ENCODE measurements at regions not wholly inside any gene's neighbourhood (a gene's known extent, or its start where the extent isn't known, plus 50 kb on each side); places are given as distances from the start of the nearest gene placed in this dataset.

DNA sequence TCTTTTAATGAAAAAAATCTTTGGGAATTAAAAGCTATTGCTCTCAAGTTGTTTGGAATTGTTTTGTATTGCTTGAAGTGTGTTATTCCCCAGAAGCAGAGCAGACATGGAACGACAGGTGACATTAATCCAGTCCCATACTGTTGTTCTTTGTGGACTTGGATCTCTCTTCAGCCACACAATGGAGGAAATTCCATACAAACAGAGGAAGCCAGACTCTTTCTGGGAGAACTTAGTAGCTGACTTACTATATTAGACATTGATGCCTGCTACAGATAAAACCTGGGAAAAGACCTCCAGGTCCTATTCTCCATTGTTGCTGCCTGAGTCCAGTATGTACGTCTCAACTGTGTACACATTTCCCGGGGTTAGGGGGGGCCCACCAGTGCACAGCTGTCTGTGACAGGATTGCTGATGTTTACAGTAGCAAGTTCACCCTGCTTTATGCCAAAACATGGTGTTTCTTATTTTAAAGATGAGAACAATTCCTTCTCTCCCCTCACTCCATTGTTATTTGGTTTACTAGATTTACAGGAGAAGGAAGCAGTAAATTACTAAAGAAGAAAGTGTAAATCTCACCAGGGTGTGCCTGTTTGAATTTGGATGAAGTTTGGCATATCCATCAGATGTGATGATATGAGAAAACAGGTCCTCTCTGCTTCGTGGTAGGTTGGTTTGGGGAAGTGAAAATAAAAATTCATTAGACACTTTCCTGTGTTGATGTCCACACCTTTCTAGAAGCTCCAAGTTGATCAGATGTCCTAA is 142.4 kb upstream of the RBBP8 start:
- TF ChIP-seq, protein P1, sequence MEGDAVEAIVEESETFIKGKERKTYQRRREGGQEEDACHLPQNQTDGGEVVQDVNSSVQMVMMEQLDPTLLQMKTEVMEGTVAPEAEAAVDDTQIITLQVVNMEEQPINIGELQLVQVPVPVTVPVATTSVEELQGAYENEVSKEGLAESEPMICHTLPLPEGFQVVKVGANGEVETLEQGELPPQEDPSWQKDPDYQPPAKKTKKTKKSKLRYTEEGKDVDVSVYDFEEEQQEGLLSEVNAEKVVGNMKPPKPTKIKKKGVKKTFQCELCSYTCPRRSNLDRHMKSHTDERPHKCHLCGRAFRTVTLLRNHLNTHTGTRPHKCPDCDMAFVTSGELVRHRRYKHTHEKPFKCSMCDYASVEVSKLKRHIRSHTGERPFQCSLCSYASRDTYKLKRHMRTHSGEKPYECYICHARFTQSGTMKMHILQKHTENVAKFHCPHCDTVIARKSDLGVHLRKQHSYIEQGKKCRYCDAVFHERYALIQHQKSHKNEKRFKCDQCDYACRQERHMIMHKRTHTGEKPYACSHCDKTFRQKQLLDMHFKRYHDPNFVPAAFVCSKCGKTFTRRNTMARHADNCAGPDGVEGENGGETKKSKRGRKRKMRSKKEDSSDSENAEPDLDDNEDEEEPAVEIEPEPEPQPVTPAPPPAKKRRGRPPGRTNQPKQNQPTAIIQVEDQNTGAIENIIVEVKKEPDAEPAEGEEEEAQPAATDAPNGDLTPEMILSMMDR (conservative IDR thresholded peaks at IDR 0.05; ENCODE audit: low read length): no peak
- no peak for TF ChIP-seq EZH2phosphoT487 (IDR thresholded peaks at IDR 0.05; ENCODE audit: borderline replicate concordance)
